ENCODE measurements at regions not wholly inside any gene's neighbourhood (a gene's known extent, or its start where the extent isn't known, plus 50 kb on each side); places are given as distances from the start of the nearest gene placed in this dataset.
A peak's percentile ranks its signal among the peaks of the same experiment; 100 is the strongest.
"Not testable (repeated sequence)": the region's sequence is repeated elsewhere in the genome, so short reads cannot be mapped to it uniquely, and the experiment has no call there.

GRCh38 chr3:150248116-150248887, 159.8 kb upstream of the TSC22D2 start:
- peak; percentile 75 for DNase-seq (ENCODE audit: low read depth)

GRCh38 chr3:150247441-150247840, 160.7 kb upstream of the TSC22D2 start:
- DNase-seq (ENCODE audit: low read depth), result peak; percentile 33

DNA sequence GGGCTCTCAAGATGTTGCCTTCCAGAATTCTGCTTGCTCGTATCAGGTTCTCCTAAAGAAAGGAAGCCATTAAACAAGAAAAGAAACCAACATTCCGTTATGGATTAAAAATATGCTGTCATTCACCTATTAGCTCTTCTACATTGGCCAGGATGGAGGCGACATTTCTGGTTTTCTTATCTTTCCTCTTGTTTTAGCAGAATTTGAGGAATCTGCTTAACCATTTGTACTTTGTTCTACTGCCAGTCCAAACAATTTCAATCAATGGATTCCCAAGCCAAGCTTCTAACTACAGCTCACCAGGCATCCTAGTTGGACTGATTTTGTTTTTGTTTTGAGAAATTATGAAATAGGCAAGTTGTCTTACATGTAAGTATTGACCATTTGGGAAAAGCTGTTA, 164.6 kb upstream of the TSC22D2 start:
- no peak for DNase-seq (ENCODE audit: low read depth)

DNA sequence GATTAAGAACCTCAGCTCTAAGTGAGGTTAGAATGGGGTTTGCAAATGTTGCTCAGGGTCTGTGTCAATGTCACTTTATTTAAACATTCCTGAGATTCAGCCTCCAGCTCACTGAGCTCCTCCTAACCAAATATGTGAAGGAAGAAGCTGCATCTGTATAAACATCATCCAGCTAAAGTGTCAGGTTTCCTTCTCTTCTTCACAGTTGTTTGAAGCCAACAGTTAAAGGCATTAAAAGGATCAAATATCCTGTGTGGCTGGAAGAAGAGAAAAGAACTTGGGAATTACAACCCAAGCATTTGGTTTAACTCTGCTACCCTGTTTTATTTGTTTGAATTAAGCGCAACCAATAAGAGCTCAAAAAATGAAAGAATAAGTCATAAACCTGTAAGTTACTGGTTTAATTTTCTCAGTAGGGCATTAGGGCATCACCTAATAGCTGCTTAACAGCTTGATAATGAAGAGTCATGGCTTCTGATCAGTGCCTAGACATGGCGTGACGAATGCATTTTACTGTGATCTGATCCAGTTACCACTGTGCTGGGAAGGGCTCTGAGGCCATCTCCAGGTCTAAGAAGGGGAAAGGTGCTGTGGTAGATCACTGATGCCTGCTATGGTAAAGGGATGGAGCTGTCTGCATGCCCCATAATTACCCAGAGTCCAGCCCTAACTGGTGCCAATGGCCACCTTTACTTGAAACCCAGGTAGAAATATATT, 165.7 kb upstream of the TSC22D2 start:
- peak; percentile 77 for DNase-seq (ENCODE audit: low read depth)

DNA sequence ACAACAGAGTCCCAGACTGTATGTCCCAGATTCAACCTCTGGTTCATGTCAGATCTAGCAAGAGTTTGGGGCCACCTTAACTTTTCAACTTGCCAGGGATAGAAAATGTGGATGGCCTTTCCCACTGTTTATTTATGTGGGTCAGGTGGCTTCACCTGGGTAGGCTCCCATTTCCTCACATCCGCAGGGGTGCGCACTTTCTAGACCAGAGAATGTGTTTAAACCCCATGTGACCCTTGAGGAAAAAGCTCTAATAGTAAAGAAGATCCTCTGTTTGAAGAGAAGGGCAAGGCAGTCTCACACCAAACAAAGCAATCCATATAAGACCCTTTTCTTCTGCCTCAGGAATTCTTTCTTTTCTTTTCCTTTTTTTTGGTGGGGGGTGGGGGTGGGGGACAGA, 167.2 kb upstream of the TSC22D2 start:
- no peak for DNase-seq (ENCODE audit: low read depth)

GRCh38 chr3:150239766-150240165, 168.3 kb upstream of the TSC22D2 start:
- no peak for DNase-seq (ENCODE audit: low read depth)

GRCh38 chr3:150238995-150239619, 169.0 kb upstream of the TSC22D2 start:
- no peak for DNase-seq (ENCODE audit: low read depth)

DNA sequence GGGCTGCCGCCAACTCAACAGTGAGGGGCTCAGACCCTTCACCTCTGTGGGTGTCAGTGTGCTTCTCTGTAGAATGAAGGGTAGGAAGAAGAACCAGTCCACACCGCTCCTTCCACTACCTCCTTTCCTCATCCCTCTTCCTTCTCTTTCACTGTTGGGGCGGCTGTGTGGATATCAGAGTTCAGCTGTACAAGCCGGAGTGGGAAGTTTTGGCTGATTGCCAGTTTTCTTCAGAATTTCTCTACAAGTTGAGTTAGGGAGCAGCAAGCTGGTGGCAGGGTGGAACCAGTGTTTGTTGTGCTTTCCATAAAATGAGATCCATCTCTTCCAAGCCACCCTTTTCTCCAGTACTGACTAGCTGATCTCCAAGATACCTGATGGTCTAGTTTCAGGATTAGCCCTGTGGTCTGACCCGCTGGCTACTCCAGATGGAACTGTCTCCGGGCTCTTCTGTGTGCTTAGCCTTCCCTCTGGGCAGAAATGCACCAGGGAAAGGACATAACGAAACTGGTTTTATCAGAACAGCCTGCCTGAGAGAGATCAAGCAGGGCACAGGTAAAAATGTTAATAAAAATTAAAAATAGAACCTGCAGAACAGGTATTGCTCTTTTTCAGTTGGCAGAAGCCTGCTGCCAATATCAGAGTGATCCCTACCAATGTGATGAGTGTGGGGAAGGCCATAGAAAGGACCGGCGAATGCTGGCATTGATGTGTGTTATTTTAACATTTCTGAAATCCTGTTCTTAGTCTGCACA, 169.9 kb upstream of the TSC22D2 start:
- DNase-seq (ENCODE audit: low read depth), result peak; percentile 26

DNA sequence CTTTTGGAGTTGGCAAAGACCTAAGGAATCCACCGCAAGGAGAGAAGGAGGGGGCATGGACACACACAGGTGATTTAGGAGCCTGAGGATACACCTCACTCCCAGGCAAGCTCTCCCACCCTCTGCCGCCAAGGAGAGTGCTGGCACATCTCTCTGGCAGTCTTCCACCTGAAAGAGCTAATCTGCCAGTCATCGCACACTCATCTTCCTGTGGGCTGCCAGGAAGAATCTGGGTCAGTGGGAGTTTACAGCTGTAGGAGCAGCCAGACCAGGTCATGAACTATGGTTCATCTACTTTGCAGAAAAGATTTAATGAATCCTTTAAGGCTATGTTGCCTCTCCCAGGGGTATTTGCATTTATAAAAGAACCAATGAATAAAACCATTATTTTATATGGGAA, 170.6 kb upstream of the TSC22D2 start:
- DNase-seq (ENCODE audit: low read depth), result peak; percentile 74

DNA sequence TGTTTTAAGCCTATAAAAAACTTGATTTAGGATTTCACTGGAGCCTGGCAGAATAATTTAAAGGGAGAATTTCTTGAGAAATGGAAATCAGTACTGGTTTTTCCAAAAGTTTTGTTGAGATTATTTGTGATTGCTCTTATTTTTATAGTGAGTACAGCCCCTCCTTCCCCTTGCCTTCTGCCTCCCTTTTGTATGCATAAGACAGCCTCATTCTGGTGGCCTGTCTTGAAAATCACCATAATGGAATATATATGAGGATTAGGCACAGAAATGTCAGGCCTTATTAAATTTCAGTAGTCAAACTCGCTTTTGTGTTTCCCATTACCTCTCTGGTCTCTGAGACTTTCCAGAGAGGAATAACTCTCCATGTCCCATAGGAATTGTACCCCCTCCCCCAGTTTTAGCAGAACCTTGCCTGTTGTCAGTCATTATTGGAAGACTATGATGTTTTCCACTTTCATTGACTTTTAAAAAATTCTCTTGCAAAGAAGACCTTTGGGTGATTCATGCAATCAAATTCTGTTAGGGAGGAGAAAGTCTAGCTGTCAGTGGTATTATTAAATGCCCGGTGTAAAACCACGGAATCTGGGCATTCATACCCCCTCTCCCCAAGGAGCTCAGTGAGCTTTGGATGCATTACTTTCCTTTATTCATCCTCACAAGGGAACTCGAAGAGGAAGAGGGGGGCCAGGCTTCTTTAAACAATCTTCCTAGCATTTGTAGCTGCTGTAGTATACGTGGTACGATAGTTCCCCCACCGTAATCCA, 171.6 kb upstream of the TSC22D2 start:
- DNase-seq (ENCODE audit: low read depth), result peak; percentile 40

DNA sequence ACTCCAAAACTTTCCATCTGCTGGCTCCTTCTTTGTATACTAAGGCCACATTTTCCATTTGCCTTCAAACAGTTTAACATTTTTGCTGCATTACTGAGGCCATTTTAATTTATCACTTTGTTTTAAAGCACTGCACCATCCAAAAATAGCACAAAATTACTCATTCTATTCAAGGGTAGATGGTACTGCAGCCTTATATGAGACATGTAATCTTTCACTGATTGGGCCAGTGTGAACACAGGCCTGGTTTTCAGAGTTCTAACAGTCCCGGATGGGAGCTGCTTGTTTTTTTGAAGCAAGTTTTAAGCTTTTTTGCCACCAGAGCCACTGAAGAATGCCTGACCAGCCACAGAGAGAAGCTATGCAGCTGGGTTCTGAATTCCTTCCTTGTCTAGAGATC, 172.3 kb upstream of the TSC22D2 start:
- peak; percentile 73 for DNase-seq (ENCODE audit: low read depth)

DNA sequence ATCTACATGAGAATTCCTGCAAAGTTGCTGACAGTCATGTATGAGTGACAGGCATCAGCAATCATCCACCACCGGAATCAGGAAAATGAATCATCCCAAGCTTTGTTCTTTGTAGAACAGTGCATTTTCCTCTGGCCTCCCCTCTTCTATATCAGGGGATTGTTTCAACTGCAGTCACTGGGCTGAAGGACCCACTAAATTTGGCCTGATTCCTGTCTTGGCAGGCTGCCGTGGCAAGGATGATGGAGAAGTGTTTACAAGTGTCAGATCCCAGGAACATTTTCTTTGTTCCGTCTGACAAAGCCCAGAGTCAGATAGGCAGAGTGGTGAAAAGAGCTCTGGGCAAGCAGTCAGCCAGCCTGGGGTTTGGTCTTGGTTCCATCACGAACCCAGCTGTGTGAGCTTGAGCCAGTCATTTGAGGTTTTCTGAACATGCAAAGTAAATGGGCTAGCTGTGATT, 175.1 kb upstream of the TSC22D2 start:
- peak; percentile 41 for DNase-seq (ENCODE audit: low read depth)

DNA sequence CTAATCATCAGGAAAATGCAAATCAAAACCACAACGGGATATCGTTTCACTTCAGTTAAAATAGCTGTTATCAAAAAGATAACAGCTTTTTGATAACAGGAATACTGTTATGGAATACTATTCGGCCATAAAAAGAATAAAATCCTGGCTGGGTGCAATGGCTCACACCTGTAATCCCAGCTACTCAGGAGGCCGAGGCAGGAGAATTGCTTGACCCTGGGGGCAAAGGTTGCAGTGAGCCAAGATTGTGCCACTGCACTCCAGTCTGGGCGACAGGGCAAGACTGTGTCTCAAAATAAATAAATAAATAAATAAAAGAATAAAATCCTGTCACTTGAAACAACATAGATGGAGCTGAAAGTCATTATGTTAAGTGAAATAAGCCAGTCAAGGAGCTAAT, 178.1 kb upstream of the TSC22D2 start:
- no peak for DNase-seq (ENCODE audit: low read depth)

- DNase-seq (ENCODE audit: low read depth), result not testable (repeated sequence)
Measured at GRCh38 chr3:150228626-150229025, 179.5 kb upstream of the TSC22D2 start.

- peak; percentile 87 for DNase-seq (ENCODE audit: low read depth)
Measured at GRCh38 chr3:150227839-150228238, 180.3 kb upstream of the TSC22D2 start.

- no peak for DNase-seq (ENCODE audit: low read depth)
Measured at GRCh38 chr3:150225986-150226385, 182.1 kb upstream of the TSC22D2 start.

DNA sequence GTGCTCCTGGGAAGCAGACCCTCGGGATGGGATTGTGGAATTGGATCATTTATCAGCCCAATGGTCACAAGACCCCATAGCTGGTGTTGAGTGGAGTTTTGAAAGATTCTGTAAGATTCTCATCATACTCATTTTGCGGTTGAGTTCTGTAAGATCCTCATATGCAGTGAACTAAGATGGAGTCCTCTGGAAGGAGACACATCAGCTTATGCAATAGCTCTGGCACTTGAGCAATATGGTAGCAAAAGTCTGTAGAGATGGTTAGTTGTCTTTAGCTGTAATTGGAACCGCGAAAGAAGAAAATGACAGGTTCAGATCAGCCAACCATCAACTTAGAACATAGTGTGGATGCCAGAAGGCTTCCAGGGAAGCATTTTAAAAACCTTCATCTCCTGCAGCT, 184.5 kb upstream of the TSC22D2 start:
- no peak for DNase-seq (ENCODE audit: low read depth)

GRCh38 chr3:150222691-150223489, 185.2 kb upstream of the TSC22D2 start:
- DNase-seq (ENCODE audit: low read depth), result no peak

- no peak for DNase-seq (ENCODE audit: low read depth)
Measured at GRCh38 chr3:150221904-150222523, 186.1 kb upstream of the TSC22D2 start.

All from myocyte (in vitro differentiated cells).